HG02763 (cell line): ENCODE measurements at regions not wholly inside any gene's neighbourhood (a gene's known extent, or its start where the extent isn't known, plus 50 kb on each side); places are given as distances from the start of the nearest gene placed in this dataset.

ENCODE experiments used
- ATAC-seq: cut with Tn5 transposase; IDR thresholded peaks from one replicate; pipeline ENCODE4 v1.9.1; 2021; ENCODE audit warnings: mild to moderate bottlenecking, moderate library complexity; ENCODE audit not compliant: unreplicated experiment

GRCh38 chr4:111755571-111755970 lies 389.7 kb upstream of the FAM241A start:
- no peak for ATAC-seq

GRCh38 chr4:111761531-111761930 lies 383.7 kb upstream of the FAM241A start:
- no peak for ATAC-seq

- no peak for ATAC-seq
These were observed 374.7 kb upstream of the FAM241A start for GRCh38 chr4:111770514-111770913.

GRCh38 chr4:111773858-111774257 lies 371.4 kb upstream of the FAM241A start:
- no peak for ATAC-seq

- no peak for ATAC-seq
These were observed 369.5 kb upstream of the FAM241A start for GRCh38 chr4:111775556-111776297.

GRCh38 chr4:111776561-111776960 lies 368.7 kb upstream of the FAM241A start:
- no peak for ATAC-seq

GRCh38 chr4:111778543-111778942 lies 366.7 kb upstream of the FAM241A start:
- ATAC-seq: no peak

GRCh38 chr4:111780965-111781364 lies 364.3 kb upstream of the FAM241A start:
- no peak for ATAC-seq

- ATAC-seq: no peak
These were observed 363.6 kb upstream of the FAM241A start for GRCh38 chr4:111781611-111782010.

- ATAC-seq: no peak
These were observed 357.2 kb upstream of the FAM241A start for GRCh38 chr4:111788099-111788498.

- ATAC-seq: no peak
These were observed 355.2 kb upstream of the FAM241A start for GRCh38 chr4:111789901-111790640.

- ATAC-seq: no peak
These were observed 352.6 kb upstream of the FAM241A start for GRCh38 chr4:111792632-111793031.

- ATAC-seq: no peak
These were observed 351.7 kb upstream of the FAM241A start for GRCh38 chr4:111793433-111794091.

- no peak for ATAC-seq
These were observed 347.6 kb upstream of the FAM241A start for GRCh38 chr4:111797455-111798163.

GRCh38 chr4:111798840-111799239 lies 346.4 kb upstream of the FAM241A start:
- ATAC-seq: no peak

GRCh38 chr4:111800551-111800950 lies 344.7 kb upstream of the FAM241A start:
- no peak for ATAC-seq

GRCh38 chr4:111802191-111802590 lies 343.1 kb upstream of the FAM241A start:
- ATAC-seq: no peak

GRCh38 chr4:111806331-111806730 lies 338.9 kb upstream of the FAM241A start:
- no peak for ATAC-seq

GRCh38 chr4:111807576-111807975 lies 337.7 kb upstream of the FAM241A start:
- no peak for ATAC-seq

- ATAC-seq: no peak
These were observed 337.1 kb upstream of the FAM241A start for GRCh38 chr4:111808174-111808573.

- no peak for ATAC-seq
These were observed 333.6 kb upstream of the FAM241A start for GRCh38 chr4:111811661-111812060.
